ENCODE measurements at regions not wholly inside any gene's neighbourhood (a gene's known extent, or its start where the extent isn't known, plus 50 kb on each side); places are given as distances from the start of the nearest gene placed in this dataset.

GRCh38 chr7:46549347-46549746, 628.3 kb upstream of the IGFBP3 start:
- H3K4me3 ChIP-seq (ENCODE audit: low read depth, low read length), result no peak overlapping the region
- no peak for DNase-seq (ENCODE audit: low read depth)
- TF ChIP-seq, protein P1, sequence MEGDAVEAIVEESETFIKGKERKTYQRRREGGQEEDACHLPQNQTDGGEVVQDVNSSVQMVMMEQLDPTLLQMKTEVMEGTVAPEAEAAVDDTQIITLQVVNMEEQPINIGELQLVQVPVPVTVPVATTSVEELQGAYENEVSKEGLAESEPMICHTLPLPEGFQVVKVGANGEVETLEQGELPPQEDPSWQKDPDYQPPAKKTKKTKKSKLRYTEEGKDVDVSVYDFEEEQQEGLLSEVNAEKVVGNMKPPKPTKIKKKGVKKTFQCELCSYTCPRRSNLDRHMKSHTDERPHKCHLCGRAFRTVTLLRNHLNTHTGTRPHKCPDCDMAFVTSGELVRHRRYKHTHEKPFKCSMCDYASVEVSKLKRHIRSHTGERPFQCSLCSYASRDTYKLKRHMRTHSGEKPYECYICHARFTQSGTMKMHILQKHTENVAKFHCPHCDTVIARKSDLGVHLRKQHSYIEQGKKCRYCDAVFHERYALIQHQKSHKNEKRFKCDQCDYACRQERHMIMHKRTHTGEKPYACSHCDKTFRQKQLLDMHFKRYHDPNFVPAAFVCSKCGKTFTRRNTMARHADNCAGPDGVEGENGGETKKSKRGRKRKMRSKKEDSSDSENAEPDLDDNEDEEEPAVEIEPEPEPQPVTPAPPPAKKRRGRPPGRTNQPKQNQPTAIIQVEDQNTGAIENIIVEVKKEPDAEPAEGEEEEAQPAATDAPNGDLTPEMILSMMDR (IDR thresholded peaks at IDR 0.05; ENCODE audit: low read depth, low read length, missing control alignments), result no peak

- no peak overlapping the region for H3K4me3 ChIP-seq (ENCODE audit: low read depth, low read length)
- TF ChIP-seq, protein P1 (IDR thresholded peaks at IDR 0.05; ENCODE audit: low read depth, low read length, missing control alignments), result no peak
- DNase-seq (ENCODE audit: low read depth), result no peak
Observed at GRCh38 chr7:46547044-46547443, 626.0 kb upstream of the IGFBP3 start.

- DNase-seq (ENCODE audit: low read depth), result no peak
- no peak overlapping the region for H3K4me3 ChIP-seq (ENCODE audit: low read depth, low read length)
Observed at GRCh38 chr7:46545790-46546189, 624.7 kb upstream of the IGFBP3 start.

GRCh38 chr7:46544396-46545008, 623.4 kb upstream of the IGFBP3 start:
- H3K4me3 ChIP-seq (ENCODE audit: low read depth, low read length), result no peak overlapping the region
- no peak for DNase-seq (ENCODE audit: low read depth)

More at GRCh38 chr7:46545790-46546189, 624.7 kb upstream of the IGFBP3 start:
- TF ChIP-seq, protein P1 (IDR thresholded peaks at IDR 0.05; ENCODE audit: low read depth, low read length, missing control alignments), result no peak

GRCh38 chr7:46542076-46542475, 621.0 kb upstream of the IGFBP3 start:
- H3K4me3 ChIP-seq (ENCODE audit: low read depth, low read length), result no peak overlapping the region
- TF ChIP-seq, protein P1 (IDR thresholded peaks at IDR 0.05; ENCODE audit: low read depth, low read length, missing control alignments), result no peak
- no peak for DNase-seq (ENCODE audit: low read depth)

More at GRCh38 chr7:46544396-46545008, 623.4 kb upstream of the IGFBP3 start:
- TF ChIP-seq, protein P1 (IDR thresholded peaks at IDR 0.05; ENCODE audit: low read depth, low read length, missing control alignments), result no peak

DNA sequence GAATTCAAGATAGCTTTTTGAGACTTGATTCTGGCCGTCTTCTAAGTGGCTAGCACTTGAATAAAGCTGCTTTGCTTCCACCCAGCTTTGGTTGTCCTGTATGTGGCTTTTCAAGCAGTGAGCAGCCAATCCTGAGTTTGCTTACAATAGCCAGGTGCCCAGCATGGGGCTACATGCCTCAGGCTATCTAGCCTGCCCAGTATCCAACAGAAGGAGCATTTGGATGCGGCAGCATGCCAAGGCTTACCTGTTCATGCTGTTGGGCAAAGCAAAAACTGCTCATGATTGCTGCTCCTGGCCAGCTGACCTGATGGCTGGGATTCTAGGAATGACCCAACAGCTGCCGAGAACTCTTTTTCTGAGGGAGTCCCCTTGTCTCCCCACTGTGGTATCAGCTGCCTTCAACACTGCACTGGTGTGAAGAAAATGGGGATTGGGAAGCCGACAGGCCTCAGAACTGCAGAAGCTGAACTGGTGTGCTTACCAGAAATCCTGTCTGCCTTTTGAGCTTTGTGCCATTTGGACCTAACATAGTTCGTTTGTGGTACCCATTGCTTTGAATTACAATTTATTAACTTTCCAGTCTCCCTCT, 618.9 kb upstream of the IGFBP3 start:
- no peak for DNase-seq (ENCODE audit: low read depth)

More for the DNA sequence above, 618.9 kb upstream of the IGFBP3 start:
- TF ChIP-seq, protein P1 (IDR thresholded peaks at IDR 0.05; ENCODE audit: low read depth, low read length, missing control alignments), result no peak
- H3K4me3 ChIP-seq (ENCODE audit: low read depth, low read length), result no peak overlapping the region
